ENCODE measurements at regions not wholly inside any gene's neighbourhood (a gene's known extent, or its start where the extent isn't known, plus 50 kb on each side); places are given as distances from the start of the nearest gene placed in this dataset.

GRCh38 chr13:78096221-78096620 lies 177.6 kb upstream of the EDNRB start:
- no peak for DNase-seq (ENCODE audit: low spot score)
- ChIA-PET POLR2A (ENCODE audit: low non-redundant PET) (no interaction called here), CTCF (no interaction called here)
- no peak for TF ChIP-seq CTCF (conservative IDR thresholded peaks at IDR 0.05; ENCODE audit: low read depth)
- H3K27ac ChIP-seq: no peak overlapping the region

DNA sequence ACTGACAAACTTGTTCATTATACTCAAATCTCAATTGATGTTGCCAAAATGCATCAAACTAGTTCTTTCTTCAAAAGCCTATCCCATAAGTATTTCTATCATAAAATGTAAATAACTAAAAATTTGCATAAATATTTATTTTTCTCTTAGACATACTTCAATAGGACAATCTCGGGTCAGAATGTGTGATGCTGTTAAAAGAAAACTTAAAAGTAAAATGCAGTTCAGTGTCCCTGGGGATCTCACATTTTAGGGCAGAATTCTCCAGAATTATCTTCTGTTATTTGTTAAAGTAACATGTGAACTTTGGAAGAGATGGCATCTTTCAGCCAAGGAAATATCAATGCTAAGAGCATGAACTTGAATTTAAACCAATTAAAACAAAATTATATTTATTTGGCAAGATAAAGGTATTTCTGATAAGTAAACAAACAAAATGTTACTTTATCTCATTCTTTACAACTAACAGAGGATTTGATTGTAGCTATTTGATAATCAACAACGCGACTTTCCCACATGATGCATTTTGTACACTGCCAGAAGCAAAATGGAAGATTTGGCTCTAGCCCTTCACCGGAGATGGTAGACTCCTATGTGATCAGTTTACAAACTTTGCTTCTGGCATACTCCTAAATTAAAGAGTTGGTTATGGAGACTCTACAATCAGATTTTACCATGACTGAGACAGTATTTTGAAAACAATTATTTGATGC lies 169.5 kb upstream of the EDNRB start:
- CTCF ChIA-PET: interaction anchor here (0.7 kb wide), 1 partner anchor 33 kb away, joined by 4 read pairs; no protein-coding TSS in a partner anchor
- no peak for DNase-seq (ENCODE audit: low spot score)
- H3K27ac ChIP-seq: no peak overlapping the region
- POLR2A ChIA-PET (ENCODE audit: low non-redundant PET): no interaction called here
- TF ChIP-seq CTCF (conservative IDR thresholded peaks at IDR 0.05; ENCODE audit: low read depth): no peak

DNA sequence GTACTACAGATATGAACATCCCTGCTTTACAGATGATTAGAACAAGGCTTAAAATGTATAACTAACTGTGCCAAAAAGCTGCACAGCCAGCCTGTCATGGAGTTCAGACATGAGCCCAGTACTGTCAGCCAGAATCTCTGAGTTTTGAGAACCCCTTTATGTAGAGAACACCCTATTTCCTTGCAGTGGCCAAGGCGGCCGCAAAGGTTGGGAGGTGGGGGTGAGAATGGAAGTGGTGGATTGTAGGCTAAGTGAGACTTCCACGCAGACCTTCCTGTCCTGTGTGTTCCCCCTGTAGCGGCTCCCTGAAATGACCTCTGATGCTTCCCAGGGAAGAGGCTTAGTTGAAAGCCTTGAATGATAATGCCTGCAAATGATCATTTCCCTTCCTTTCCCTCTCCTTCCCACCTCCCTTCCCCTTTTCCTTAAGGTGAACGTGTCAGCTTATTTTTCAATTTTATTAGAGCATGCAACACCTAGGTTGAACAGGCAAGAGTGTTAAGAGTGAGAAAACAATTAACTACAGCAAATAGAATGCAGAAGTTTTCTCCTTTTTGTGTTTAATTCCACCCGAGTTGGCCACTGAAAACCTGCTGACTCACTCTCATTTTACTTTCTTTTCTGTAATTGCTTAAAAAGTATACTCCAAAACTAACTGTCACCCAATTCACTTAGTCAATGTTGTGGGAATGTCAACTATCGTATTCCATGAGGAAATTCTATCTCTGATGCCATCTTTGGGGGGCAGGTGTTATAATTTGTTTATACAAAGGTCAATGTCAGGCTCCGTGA lies 167.0 kb upstream of the EDNRB start:
- no peak overlapping the region for H3K27ac ChIP-seq
- POLR2A ChIA-PET (ENCODE audit: low non-redundant PET): no interaction called here
- CTCF ChIA-PET: interaction anchor here (0.5 kb wide), 1 partner anchor 7 kb away, joined by 3 read pairs; no protein-coding TSS in a partner anchor
- no peak for TF ChIP-seq CTCF (conservative IDR thresholded peaks at IDR 0.05; ENCODE audit: low read depth)
- no peak for DNase-seq (ENCODE audit: low spot score)

GRCh38 chr13:78084401-78084800 lies 165.8 kb upstream of the EDNRB start:
- H3K27ac ChIP-seq: no peak overlapping the region
- no peak for DNase-seq (ENCODE audit: low spot score)
- ChIA-PET POLR2A (ENCODE audit: low non-redundant PET) (no interaction called here), CTCF (interaction anchor here (0.6 kb wide), 1 partner anchor 281 kb away, joined by 4 read pairs; no protein-coding TSS in a partner anchor)
- no peak for TF ChIP-seq CTCF (conservative IDR thresholded peaks at IDR 0.05; ENCODE audit: low read depth)

GRCh38 chr13:78078168-78078567 lies 159.5 kb upstream of the EDNRB start:
- no peak for TF ChIP-seq CTCF (conservative IDR thresholded peaks at IDR 0.05; ENCODE audit: low read depth)
- H3K27ac ChIP-seq: no peak overlapping the region

DNA sequence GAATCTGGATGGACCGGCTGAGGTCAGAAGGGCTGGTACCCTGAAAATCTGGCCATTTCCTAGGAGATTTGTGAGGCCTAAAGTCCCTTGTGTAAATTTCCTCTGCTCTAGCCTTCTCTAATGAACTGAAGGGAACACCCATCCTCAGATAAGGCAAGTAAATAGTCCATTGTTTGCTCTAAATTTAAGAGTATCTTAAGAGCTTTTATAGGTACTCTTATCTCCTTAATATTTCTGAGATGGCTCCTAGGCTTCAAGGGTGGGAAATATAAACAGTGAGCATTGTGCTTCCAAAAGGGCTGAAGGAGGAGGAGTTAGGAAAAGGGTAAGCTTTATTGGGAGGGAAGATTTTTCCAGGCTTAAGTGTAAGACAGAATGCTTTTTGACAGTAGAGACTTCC lies 148.7 kb upstream of the EDNRB start:
- no peak for TF ChIP-seq CTCF (conservative IDR thresholded peaks at IDR 0.05; ENCODE audit: low read depth)
- no peak for DNase-seq (ENCODE audit: low spot score)
- CTCF ChIA-PET: no interaction called here
- POLR2A ChIA-PET (ENCODE audit: low non-redundant PET): no interaction called here
- no peak overlapping the region for H3K27ac ChIP-seq

More at GRCh38 chr13:78078168-78078567, 159.5 kb upstream of the EDNRB start:
- POLR2A ChIA-PET (ENCODE audit: low non-redundant PET): no interaction called here
- DNase-seq (ENCODE audit: low spot score): no peak
- CTCF ChIA-PET: interaction anchor here (0.7 kb wide), 1 partner anchor 30 kb away, joined by 3 read pairs; no protein-coding TSS in a partner anchor
